Retinal pigment epithelial cell (primary cell): ENCODE measurements at regions not wholly inside any gene's neighbourhood (a gene's known extent, or its start where the extent isn't known, plus 50 kb on each side); places are given as distances from the start of the nearest gene placed in this dataset.

ENCODE experiments used
- DNase-seq: peaks from one replicate; pipeline ENCODE4 v3.0.0-alpha.2; 2010; ENCODE audit warnings: low read depth
- H3K4me3 ChIP-seq: 2 replicates; pipeline ENCODE4 v1.5.1; 2011; ENCODE audit warnings: mild to moderate bottlenecking, low read length, control low read depth, moderate library complexity
- TF ChIP-seq, protein P1 (sequence below): conservative IDR thresholded peaks from 2 replicates; pipeline ENCODE4 v1.5.1; 2011; ENCODE audit warnings: low read depth, low read length, control low read depth, inconsistent platforms

DNA sequence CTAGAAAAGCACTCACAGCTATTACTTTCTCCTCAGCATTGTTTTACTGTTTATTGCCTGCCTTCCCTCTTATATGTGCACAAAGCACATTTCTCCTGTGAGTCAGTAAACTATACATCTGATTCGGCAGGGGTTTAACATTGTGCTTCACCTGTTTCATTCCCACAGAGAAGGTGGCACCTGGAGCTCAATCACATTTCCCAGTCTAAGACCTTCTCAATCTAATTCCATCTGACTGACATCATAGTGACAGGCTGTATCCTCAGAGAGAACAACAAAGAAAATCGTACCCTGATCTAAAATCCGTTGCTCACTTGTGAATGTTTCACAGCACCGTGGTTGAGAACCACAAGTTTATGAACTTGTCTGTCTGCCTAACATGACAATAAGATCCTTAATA, 92.4 kb upstream of the CAST start:
- no peak overlapping the region for H3K4me3 ChIP-seq
- no peak for DNase-seq
- TF ChIP-seq, protein P1, sequence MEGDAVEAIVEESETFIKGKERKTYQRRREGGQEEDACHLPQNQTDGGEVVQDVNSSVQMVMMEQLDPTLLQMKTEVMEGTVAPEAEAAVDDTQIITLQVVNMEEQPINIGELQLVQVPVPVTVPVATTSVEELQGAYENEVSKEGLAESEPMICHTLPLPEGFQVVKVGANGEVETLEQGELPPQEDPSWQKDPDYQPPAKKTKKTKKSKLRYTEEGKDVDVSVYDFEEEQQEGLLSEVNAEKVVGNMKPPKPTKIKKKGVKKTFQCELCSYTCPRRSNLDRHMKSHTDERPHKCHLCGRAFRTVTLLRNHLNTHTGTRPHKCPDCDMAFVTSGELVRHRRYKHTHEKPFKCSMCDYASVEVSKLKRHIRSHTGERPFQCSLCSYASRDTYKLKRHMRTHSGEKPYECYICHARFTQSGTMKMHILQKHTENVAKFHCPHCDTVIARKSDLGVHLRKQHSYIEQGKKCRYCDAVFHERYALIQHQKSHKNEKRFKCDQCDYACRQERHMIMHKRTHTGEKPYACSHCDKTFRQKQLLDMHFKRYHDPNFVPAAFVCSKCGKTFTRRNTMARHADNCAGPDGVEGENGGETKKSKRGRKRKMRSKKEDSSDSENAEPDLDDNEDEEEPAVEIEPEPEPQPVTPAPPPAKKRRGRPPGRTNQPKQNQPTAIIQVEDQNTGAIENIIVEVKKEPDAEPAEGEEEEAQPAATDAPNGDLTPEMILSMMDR: no peak

DNA sequence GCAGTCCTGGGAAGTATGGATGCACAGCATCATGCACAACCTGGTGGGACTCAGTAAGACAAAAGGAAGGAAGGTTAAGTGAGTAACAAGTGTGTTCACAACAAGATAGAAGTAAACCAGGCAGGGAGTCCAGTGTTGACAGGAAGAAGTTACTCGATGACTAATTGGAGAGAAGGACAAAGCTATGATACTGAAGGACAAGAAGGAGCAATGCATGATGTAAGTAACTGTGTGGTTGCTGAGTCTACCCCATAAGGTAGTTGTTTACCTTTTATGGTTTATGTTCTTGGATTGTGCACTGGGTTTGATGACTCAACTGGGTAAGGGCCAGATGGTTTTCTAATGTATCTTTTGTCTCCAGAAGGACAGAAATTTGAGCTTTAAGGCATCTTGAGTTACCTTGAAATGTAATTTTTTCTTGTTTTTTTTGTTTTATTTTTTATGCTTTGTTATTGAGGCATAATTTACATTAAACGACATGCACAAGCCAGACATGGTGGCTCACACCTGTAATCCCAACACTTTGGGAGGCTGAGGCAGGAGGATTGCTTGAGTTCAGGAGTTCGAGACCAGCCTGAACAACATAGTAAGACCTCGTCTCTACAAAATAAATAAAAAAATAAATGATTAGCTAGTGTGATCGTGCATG, 89.2 kb upstream of the CAST start:
- H3K4me3 ChIP-seq: no peak overlapping the region
- TF ChIP-seq, protein P1: no peak
- DNase-seq: no peak

DNA sequence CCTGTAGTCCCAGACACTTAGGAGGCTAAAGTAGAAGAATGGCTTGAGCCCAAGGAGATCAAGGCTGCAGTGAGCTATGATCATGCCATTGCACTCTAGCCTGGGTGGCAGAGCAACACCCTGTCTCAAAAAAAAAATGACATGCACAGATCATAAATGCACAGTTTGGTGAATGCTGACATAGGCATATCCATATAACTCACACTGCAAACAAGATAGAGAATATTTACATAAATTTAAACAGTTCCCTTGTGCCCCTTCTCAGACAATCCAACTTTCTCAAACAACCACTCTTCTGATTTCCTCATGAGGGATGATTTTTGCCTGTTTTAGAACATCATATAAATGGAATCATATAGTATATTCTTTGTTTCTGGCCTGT, 88.7 kb upstream of the CAST start:
- TF ChIP-seq, protein P1: no peak
- no peak overlapping the region for H3K4me3 ChIP-seq
- no peak for DNase-seq

DNA sequence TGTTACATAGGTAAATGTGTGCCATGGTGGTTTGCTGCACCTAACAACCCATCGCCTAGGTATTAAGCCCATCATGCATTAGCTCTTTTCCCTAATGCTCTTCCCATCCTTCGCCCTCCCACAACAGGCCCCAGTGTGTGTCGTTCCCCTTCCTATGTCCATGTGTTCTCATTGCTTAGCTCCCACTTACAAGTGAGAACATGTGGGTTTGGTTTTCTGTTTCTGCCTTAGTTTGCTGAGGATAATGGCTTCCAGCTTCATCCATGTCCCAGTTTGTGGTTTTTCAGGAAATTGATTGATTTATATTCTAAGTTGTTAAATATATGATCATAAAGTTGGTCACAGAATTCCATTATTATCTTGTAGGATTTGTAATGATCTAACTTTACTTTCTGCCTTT, 85.3 kb upstream of the CAST start:
- TF ChIP-seq, protein P1: no peak
- no peak overlapping the region for H3K4me3 ChIP-seq
- no peak for DNase-seq

DNA sequence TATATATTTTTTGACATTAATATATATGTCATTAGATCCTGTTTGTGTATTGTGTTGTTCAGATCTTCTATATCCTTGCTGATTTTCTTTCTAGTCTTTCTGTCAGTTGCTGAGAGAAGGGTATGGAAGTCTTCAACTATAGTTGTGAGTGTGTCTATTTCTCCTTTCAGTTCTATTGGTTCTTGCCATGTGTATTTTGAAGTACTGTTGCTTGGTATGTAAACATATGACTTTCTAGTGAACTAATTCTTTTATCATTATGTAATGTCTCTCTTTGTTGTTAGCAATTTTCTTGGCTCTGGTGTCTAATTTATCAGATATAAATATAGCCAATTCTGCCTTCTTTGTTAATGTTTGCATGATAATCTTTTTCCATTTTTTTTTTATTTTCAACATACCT, 84.3 kb upstream of the CAST start:
- TF ChIP-seq, protein P1: no peak
- H3K4me3 ChIP-seq: no peak overlapping the region
- no peak for DNase-seq

DNA sequence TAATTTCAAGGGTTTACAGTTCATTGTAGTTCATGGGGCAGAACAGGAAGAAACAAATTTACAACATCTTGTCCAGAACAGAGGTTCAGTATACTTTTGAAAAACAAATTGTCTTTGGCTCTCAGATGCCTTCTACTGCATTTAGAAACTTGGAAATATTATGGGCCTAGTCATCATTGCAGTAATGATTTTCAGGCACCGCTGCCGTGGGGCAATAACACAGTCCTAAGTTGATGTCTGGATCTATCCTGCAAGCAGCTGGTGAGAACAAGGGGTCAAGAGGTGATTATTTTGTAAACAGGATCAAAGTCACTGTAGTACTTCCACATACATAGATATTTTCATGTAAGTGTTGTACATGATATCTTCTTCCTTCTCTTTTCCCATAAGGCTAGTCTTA, 82.5 kb upstream of the CAST start:
- DNase-seq: no peak
- H3K4me3 ChIP-seq: no peak overlapping the region
- TF ChIP-seq, protein P1: no peak

DNA sequence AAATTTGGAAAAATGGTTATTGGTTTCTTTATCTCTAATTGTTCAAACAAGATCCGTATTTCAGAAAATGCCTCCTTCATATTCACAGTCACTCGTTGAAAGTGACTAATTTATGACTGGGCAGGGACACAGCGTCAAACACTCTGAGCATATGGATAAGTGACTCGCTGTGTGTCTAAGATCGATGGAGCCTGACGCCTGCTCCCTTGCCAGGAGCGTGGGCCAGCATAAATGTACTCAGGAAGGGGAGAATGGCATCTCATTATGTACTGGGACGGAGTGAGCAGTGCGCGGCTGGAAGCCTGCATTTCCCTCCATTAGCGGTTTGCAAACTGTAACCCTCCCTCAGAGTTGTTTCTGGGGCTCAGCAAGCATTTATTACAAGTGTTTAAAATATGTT, 79.8 kb upstream of the CAST start:
- no peak for DNase-seq
- H3K4me3 ChIP-seq: no peak overlapping the region
- TF ChIP-seq, protein P1: no peak
